NCI-H2107 (cell line): ENCODE measurements at regions not wholly inside any gene's neighbourhood (a gene's known extent, or its start where the extent isn't known, plus 50 kb on each side); places are given as distances from the start of the nearest gene placed in this dataset.
"Not testable (repeated sequence)": the region's sequence is repeated elsewhere in the genome, so short reads cannot be mapped to it uniquely, and the experiment has no call there.

ENCODE experiments used
- DNase-seq: peaks from one replicate; lab custom pipeline; 2025; lab: John Stamatoyannopoulos, UW

- no peak for DNase-seq
Measured at GRCh38 chr5:104606258-104606829, 1043.8 kb upstream of the NUDT12 start.

GRCh38 chr5:104599726-104600125, 1037.1 kb upstream of the NUDT12 start:
- no peak for DNase-seq

GRCh38 chr5:104598285-104598684, 1035.7 kb upstream of the NUDT12 start:
- DNase-seq = no peak

- DNase-seq = no peak
Measured at GRCh38 chr5:104594850-104595249, 1032.3 kb upstream of the NUDT12 start.

- no peak for DNase-seq
Measured at GRCh38 chr5:104576677-104577076, 1014.1 kb upstream of the NUDT12 start.

GRCh38 chr5:104573949-104574709, 1011.5 kb upstream of the NUDT12 start:
- no peak for DNase-seq

- DNase-seq = no peak
Measured at GRCh38 chr5:104569621-104570020, 1007.0 kb upstream of the NUDT12 start.

- no peak for DNase-seq
Measured at GRCh38 chr5:104564530-104564929, 1001.9 kb upstream of the NUDT12 start.

- no peak for DNase-seq
Measured at GRCh38 chr5:104556957-104557356, 994.4 kb upstream of the NUDT12 start.

GRCh38 chr5:104551628-104552027, 989.0 kb upstream of the NUDT12 start:
- DNase-seq = no peak

GRCh38 chr5:104546871-104547270, 984.3 kb upstream of the NUDT12 start:
- DNase-seq = not testable (repeated sequence)

GRCh38 chr5:104541141-104541785, 978.7 kb upstream of the NUDT12 start:
- DNase-seq = no peak

- DNase-seq = no peak
Measured at GRCh38 chr5:104540448-104540847, 977.9 kb upstream of the NUDT12 start.

- no peak for DNase-seq
Measured at GRCh38 chr5:104539618-104540350, 977.2 kb upstream of the NUDT12 start.

GRCh38 chr5:104538734-104539133, 976.1 kb upstream of the NUDT12 start:
- DNase-seq = no peak

GRCh38 chr5:104533498-104533897, 970.9 kb upstream of the NUDT12 start:
- no peak for DNase-seq

- DNase-seq = no peak
Measured at GRCh38 chr5:104526866-104527265, 964.3 kb upstream of the NUDT12 start.

- DNase-seq = no peak
Measured at GRCh38 chr5:104513640-104514072, 951.1 kb upstream of the NUDT12 start.

- no peak for DNase-seq
Measured at GRCh38 chr5:104513121-104513602, 950.6 kb upstream of the NUDT12 start.

GRCh38 chr5:104512063-104512825, 949.7 kb upstream of the NUDT12 start:
- DNase-seq = no peak

- no peak for DNase-seq
Measured at GRCh38 chr5:104498281-104498680, 935.7 kb upstream of the NUDT12 start.

GRCh38 chr5:104494083-104494482, 931.5 kb upstream of the NUDT12 start:
- DNase-seq = no peak
